Spleen (tissue), 11 donors: ENCODE measurements at regions not wholly inside any gene's neighbourhood (a gene's known extent, or its start where the extent isn't known, plus 50 kb on each side); places are given as distances from the start of the nearest gene placed in this dataset.

ENCODE experiments used
- DNase-seq: peaks from one replicate; pipeline ENCODE4 v3.0.0-alpha.2; 2020
- H3K27ac ChIP-seq, 8 donors: fragments of 200-600 bp; sonication (generic) in 7 of 8; 1 replicate in 4 of 8; 2 replicates in 4 of 8; pipeline versions ENCODE4 v1.5.0 to v1.8.0; 2016 to 2021; ENCODE audit warnings: inconsistent platforms in 4 of 8, mild to moderate bottlenecking in 4 of 8, moderate library complexity in 1 of 8
- H3K27me3 ChIP-seq, 7 donors: fragments of 200-600 bp; sonication (generic) in 6 of 7; replicated peaks in 1 of 7; 1 replicate in 4 of 7; 2 replicates in 3 of 7; pipeline versions ENCODE4 v1.5.0 to v1.8.0; 2016 to 2021; ENCODE audit warnings: inconsistent platforms in 3 of 7, mild to moderate bottlenecking in 1 of 7
- H3K36me3 ChIP-seq, 6 donors: fragments of 200-600 bp; sonication (generic) in 5 of 6; 1 replicate in 4 of 6; 2 replicates in 2 of 6; pipeline versions ENCODE4 v1.5.0 to v1.8.0; 2016 to 2021; ENCODE audit warnings: inconsistent platforms in 2 of 6
- H3K4me1 ChIP-seq, 6 donors: fragments of 200-600 bp; sonication (generic) in 5 of 6; 1 replicate in 3 of 6; 2 replicates in 3 of 6; pipeline versions ENCODE4 v1.5.0 to v1.8.0; 2016 to 2021; ENCODE audit warnings: inconsistent platforms in 3 of 6
- H3K4me3 ChIP-seq, 8 donors: fragments of 200-600 bp; sonication (generic) in 7 of 8; 1 replicate in 4 of 8; 2 replicates in 4 of 8; pipeline versions ENCODE4 v1.5.0 to v1.8.0; 2016 to 2021; ENCODE audit warnings: inconsistent platforms in 4 of 8, mild to moderate bottlenecking in 4 of 8, moderate library complexity in 2 of 8
- H3K9me3 ChIP-seq, 8 donors: fragments of 200-600 bp; sonication (generic) in 7 of 8; 1 replicate in 4 of 8; 2 replicates in 4 of 8; pipeline versions ENCODE4 v1.5.0 to v1.8.0; 2016 to 2021; ENCODE audit warnings: inconsistent platforms in 4 of 8
- CTCF ChIP-seq, 11 experiments: fragments of 200-600 bp in 7 of 11; fragments of 450-650 bp in 4 of 11; sonication (generic) in 4 of 11; IDR thresholded peaks in 8 of 11; conservative IDR thresholded peaks in 3 of 11; 1 replicate in 7 of 11; 2 replicates in 4 of 11; pipeline versions ENCODE4 v1.4.0 to v1.8.0; 2016 to 2021; ENCODE audit warnings: antibody characterized with exemption in 11 of 11, inconsistent platforms in 4 of 11, mild to moderate bottlenecking in 1 of 11
- POLR2A ChIP-seq, 3 donors: fragments of 450-650 bp; IDR thresholded peaks; one replicate each; pipeline ENCODE4 v1.5.1; 2017; ENCODE audit warnings: antibody characterized with exemption in 3 of 3, mild to moderate bottlenecking in 1 of 3
- POLR2AphosphoS5 ChIP-seq, 3 donors: sonication (generic); formaldehyde crosslinking; IDR thresholded peaks; one replicate each; pipeline ENCODE4 v1.5.1; 2017; ENCODE audit warnings: antibody characterized with exemption in 3 of 3
- WGBS, 5 donors: extraction: QIAGEN DNeasy Blood & Tissue Kit in 3 of 5; methylation state at CpG; one replicate each; pipeline versions ENCODE4 v1.1.5 to v1.1.7; 2013 to 2018; 5-methylcytosine and 5-hydroxymethylcytosine counted together
- intact Hi-C: fragments of 100-400 bp; cut with DNase I; formaldehyde crosslinking; loops from one replicate; pipeline ENCODE4 v1.15.0; 2023; ENCODE audit warnings: low total_unique reads
- donor health status: healthy with polysubstance abuse.
- donor health status: DM: no; HTN: no; CAD: no; lungs with moderate emphysema.
- donor health status: DM: no; HTN: no; CAD: no.
- donor health status: Bipolar disorder and iron deficiency.
- donor health status: healthy.
- donor health status: DM: no; HTN: no; CAD: no.
- donor health status: DM: yes; HTN: yes; CAD: no.

- Histone ChIP-seq H3K36me3 (no peaks in the 10 kb centered on the region), H3K9me3 (no peaks in the 10 kb centered on the region), H3K4me3 (no peak overlapping the region), H3K27ac (no peak overlapping the region), H3K4me1 (no peaks in the 10 kb centered on the region), H3K27me3 (peaks cover 0 to 9% (median 0%) of the 10 kb centered on the region in 7 donors)
- TF ChIP-seq CTCF (IDR thresholded peaks at IDR 0.05 in 8 of 11, conservative IDR thresholded peaks at IDR 0.05 in 3 of 11) (no peak), POLR2AphosphoS5 (IDR thresholded peaks at IDR 0.05) (no peak), POLR2A (IDR thresholded peaks at IDR 0.05) (no peak)
- DNase-seq, result no peak
- WGBS, 5 donors, result 74 to 100% (median 85%) methylated on average over 1 to 5 of the region's 5 CpGs
- intact Hi-C loops, result no loop called here
These were observed 142.0 kb downstream of the PLS3 start for GRCh38 chrX:115702982-115703381.

GRCh38 chrX:115709039-115709438, 148.1 kb downstream of the PLS3 start:
- H3K9me3 ChIP-seq, result no peaks in the 10 kb centered on the region
- H3K36me3 ChIP-seq, result no peaks in the 10 kb centered on the region
- intact Hi-C loops, result no loop called here
- H3K4me3 ChIP-seq, result no peak overlapping the region
- H3K27ac ChIP-seq, result no peak overlapping the region
- TF ChIP-seq POLR2A (IDR thresholded peaks at IDR 0.05), result no peak
- no peak for TF ChIP-seq POLR2AphosphoS5 (IDR thresholded peaks at IDR 0.05)
- no peak for TF ChIP-seq CTCF (IDR thresholded peaks at IDR 0.05 in 8 of 11, conservative IDR thresholded peaks at IDR 0.05 in 3 of 11)
- H3K27me3 ChIP-seq, result peaks cover 0 to 9% (median 0%) of the 10 kb centered on the region in 7 donors
- DNase-seq, result no peak
- H3K4me1 ChIP-seq, result no peaks in the 10 kb centered on the region

DNA sequence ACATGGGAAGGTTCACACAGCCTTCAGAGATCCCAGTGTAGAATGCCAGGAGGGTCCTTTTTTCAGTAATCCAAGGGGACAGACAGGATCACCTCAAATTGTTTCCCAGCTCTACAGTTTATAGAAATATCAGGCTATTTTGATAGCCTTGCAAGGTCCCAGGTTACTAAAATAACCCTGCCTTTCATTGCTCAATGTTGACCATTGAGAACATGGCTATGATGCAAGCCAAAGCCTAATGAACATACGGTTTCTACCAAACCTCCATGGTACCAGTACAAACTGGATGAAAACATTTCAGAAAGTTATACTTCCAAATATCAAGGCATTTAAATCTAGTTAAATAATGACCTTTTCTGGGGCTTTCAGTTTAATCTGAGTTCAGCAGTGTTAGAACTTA, 151.5 kb downstream of the PLS3 start:
- intact Hi-C loops, result no loop called here
- WGBS, 5 donors, result 52 to 91% (median 88%) methylated on average over 1 of the region's 1 CpG
- TF ChIP-seq POLR2AphosphoS5 (IDR thresholded peaks at IDR 0.05), result no peak
- no peak for TF ChIP-seq CTCF (IDR thresholded peaks at IDR 0.05 in 8 of 11, conservative IDR thresholded peaks at IDR 0.05 in 3 of 11)
- TF ChIP-seq POLR2A (IDR thresholded peaks at IDR 0.05), result no peak

DNA sequence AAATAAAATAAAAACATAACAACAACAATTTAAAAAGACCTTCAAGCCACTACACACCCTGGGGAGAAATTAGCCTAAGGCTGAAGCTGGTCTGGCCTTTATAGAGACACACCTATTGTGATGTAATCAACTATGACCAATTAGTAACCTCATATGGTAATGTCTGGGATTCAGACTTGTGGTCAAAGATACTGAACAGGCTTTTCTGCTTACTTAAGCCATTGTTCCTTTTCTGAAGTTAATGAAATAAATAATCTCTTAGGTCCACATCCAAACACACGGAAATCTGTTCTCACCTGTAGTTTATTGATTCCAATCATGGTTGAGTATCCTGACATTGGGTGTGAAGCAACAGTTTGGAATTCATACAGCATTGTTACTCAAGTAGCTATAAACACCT, 152.5 kb downstream of the PLS3 start:
- H3K9me3 ChIP-seq, result no peaks in the 10 kb centered on the region
- H3K27me3 ChIP-seq, result peaks cover 0 to 16% (median 0%) of the 10 kb centered on the region in 7 donors
- no peak overlapping the region for H3K27ac ChIP-seq
- 64 to 96% (median 72%) methylated on average over 1 of the region's 1 CpG for WGBS, 5 donors
- TF ChIP-seq POLR2AphosphoS5 (IDR thresholded peaks at IDR 0.05) (no peak), CTCF (IDR thresholded peaks at IDR 0.05 in 8 of 11, conservative IDR thresholded peaks at IDR 0.05 in 3 of 11) (no peak), POLR2A (IDR thresholded peaks at IDR 0.05) (no peak)
- intact Hi-C loops, result no loop called here
- no peak overlapping the region for H3K4me3 ChIP-seq
- no peaks in the 10 kb centered on the region for H3K36me3 ChIP-seq
- DNase-seq, result no peak
- H3K4me1 ChIP-seq, result no peaks in the 10 kb centered on the region

More for the DNA sequence above, 151.5 kb downstream of the PLS3 start:
- DNase-seq, result no peak
- H3K36me3 ChIP-seq, result no peaks in the 10 kb centered on the region
- no peaks in the 10 kb centered on the region for H3K9me3 ChIP-seq
- H3K4me1 ChIP-seq, result no peaks in the 10 kb centered on the region
- peaks cover 0 to 10% (median 0%) of the 10 kb centered on the region in 7 donors for H3K27me3 ChIP-seq
- no peak overlapping the region for H3K4me3 ChIP-seq
- H3K27ac ChIP-seq, result no peak overlapping the region
